HepG2 (cell line): ENCODE measurements at regions not wholly inside any gene's neighbourhood (a gene's known extent, or its start where the extent isn't known, plus 50 kb on each side); places are given as distances from the start of the nearest gene placed in this dataset.
A peak's percentile ranks its signal among the peaks of the same experiment; 100 is the strongest.

Experiments used
- ATAC-seq: fragments of 200-7000 bp; cut with Tn5 transposase; 3 replicates; pipeline ENCODE4 v1.9.1; 2020; ENCODE audit warnings: mild to moderate bottlenecking, moderate library complexity
- BruUV-seq: library from RNA; stranded (reverse); fragments of 400-500 nt; replicated peaks from 2 replicates; lab custom pipeline; 2021; lab: Mats Ljungman, UMichigan
- CTCF ChIA-PET: fragments of 300-600 bp; formaldehyde crosslinking; extraction: SDS; loops from one replicate; lab custom pipeline; 2021; ENCODE audit warnings: low total read pairs, inconsistent platforms, low intra/inter-chr PET ratio; lab: Yijun Ruan, JAX
- POLR2A ChIA-PET: fragments of 350-600 bp; sonication (Branson Sonifier 250); formaldehyde crosslinking; loops from one replicate; lab custom pipeline; 2020; ENCODE audit warnings: antibody characterized with exemption, inconsistent platforms; lab: Yijun Ruan, JAX
- DNase-seq: peaks from one replicate; pipeline ENCODE4 v3.0.0-alpha.2; 2015; ENCODE audit warnings: low spot score
- FAIRE-seq: peaks from 3 replicates; lab custom pipeline; 2011; peaks lifted over from hg19 to GRCh38; lab: Jason Lieb, UNC
- H2AFZ ChIP-seq: one replicate; pipeline ENCODE4 v1.6.1; 2011; ENCODE audit warnings: low read length, inconsistent platforms
- H3K27ac ChIP-seq: fragments of 300-600 bp; 3 replicates; pipeline ENCODE4 v1.8.0; 2011; ENCODE audit warnings: mixed run types, mild to moderate bottlenecking, mixed read lengths, low read length, inconsistent platforms; ENCODE audit not compliant: insufficient read depth; ENCODE audit errors: extremely low read length
- H3K27me3 ChIP-seq, 2 experiments: fragments of 200-600 bp in 1 of 2; 2 replicates in 1 of 2; 3 replicates in 1 of 2; pipeline versions ENCODE4 v1.6.0 to v1.8.0; 2011; ENCODE audit warnings: low read length in 2 of 2, mild to moderate bottlenecking in 2 of 2, moderate library complexity in 2 of 2, inconsistent platforms in 1 of 2; ENCODE audit not compliant: insufficient read depth in 2 of 2, control insufficient read depth in 1 of 2
- H3K36me3 ChIP-seq, 2 experiments: fragments of 200-600 bp in 1 of 2; replicated peaks in 1 of 2; 2 replicates in 1 of 2; 3 replicates in 1 of 2; pipeline versions ENCODE4 v1.5.1 to v1.8.0; 2011; ENCODE audit warnings: low read length in 2 of 2, inconsistent platforms in 1 of 2; ENCODE audit not compliant: insufficient read depth in 2 of 2, control insufficient read depth in 1 of 2
- H3K4me1 ChIP-seq: 2 replicates; pipeline ENCODE4 v1.5.1; 2012; ENCODE audit warnings: low read length, inconsistent platforms; ENCODE audit not compliant: insufficient read depth
- H3K4me2 ChIP-seq: 2 replicates; pipeline ENCODE4 v1.6.0; 2011; ENCODE audit warnings: low read depth, low read length, inconsistent platforms
- H3K4me3 ChIP-seq, 3 experiments: fragments of 200-600 bp in 1 of 3; sonication (generic), shearing (Covaris generic) in 1 of 3; replicated peaks in 1 of 3; 2 replicates each; pipeline ENCODE4 v1.5.1; 2011 to 2016; ENCODE audit warnings: low read length in 3 of 3, inconsistent platforms in 2 of 3, low read depth in 2 of 3, mild to moderate bottlenecking in 2 of 3, control low read depth in 1 of 3, mixed read lengths in 1 of 3; ENCODE audit not compliant: insufficient read depth in 1 of 3
- H3K79me2 ChIP-seq: one replicate; pipeline ENCODE4 v1.6.1; 2011; ENCODE audit warnings: low read length, inconsistent platforms; ENCODE audit not compliant: insufficient read depth
- H3K9ac ChIP-seq: 2 replicates; pipeline ENCODE4 v1.6.0; 2011; ENCODE audit warnings: mild to moderate bottlenecking, low read depth, low read length, inconsistent platforms; ENCODE audit not compliant: insufficient read depth
- H3K9me3 ChIP-seq: 2 replicates; pipeline ENCODE4 v1.5.1; 2012; ENCODE audit warnings: mild to moderate bottlenecking, low read length
- H4K20me1 ChIP-seq: 2 replicates; pipeline ENCODE4 v1.6.0; 2011; ENCODE audit warnings: inconsistent platforms, mild to moderate bottlenecking, low read length, moderate library complexity; ENCODE audit not compliant: insufficient read depth
- CTCF ChIP-seq: sonication (generic); formaldehyde crosslinking; IDR thresholded peaks from 2 replicates; pipeline ENCODE4 v1.5.0; 2020; ENCODE audit warnings: mild to moderate bottlenecking, missing genetic modification reagents, moderate library complexity
- HNF1B ChIP-seq: sonication (generic); formaldehyde crosslinking; IDR thresholded peaks from 2 replicates; pipeline ENCODE4 v1.5.1; 2020; ENCODE audit warnings: mild to moderate bottlenecking, moderate library complexity, missing genetic modification reagents
- ISX ChIP-seq: sonication (generic); formaldehyde crosslinking; conservative IDR thresholded peaks from 2 replicates; pipeline ENCODE4 v1.5.0; 2020; ENCODE audit warnings: missing genetic modification reagents
- NFATC3 ChIP-seq: sonication (generic); formaldehyde crosslinking; IDR thresholded peaks from 2 replicates; pipeline ENCODE4 v1.5.1; 2020; ENCODE audit warnings: mild to moderate bottlenecking, missing genetic modification reagents
- SMC3 ChIP-seq: IDR thresholded peaks from 2 replicates; pipeline ENCODE4 v1.6.1; 2011; ENCODE audit warnings: low read length, improper control_type of control experiment
- SRSF9 ChIP-seq: fragments of 200-400 bp; formaldehyde crosslinking; IDR thresholded peaks from 2 replicates; pipeline ENCODE4 v1.6.1; 2018; ENCODE audit warnings: borderline replicate concordance, mild to moderate bottlenecking, low read depth, low read length; ENCODE audit not compliant: insufficient read depth, poor library complexity, severe bottlenecking
- STAG1 ChIP-seq: sonication (generic); formaldehyde crosslinking; IDR thresholded peaks from 2 replicates; pipeline ENCODE4 v1.4.0; 2020; ENCODE audit warnings: missing genetic modification reagents
- ZNF720 ChIP-seq: sonication (generic); formaldehyde crosslinking; IDR thresholded peaks from 2 replicates; pipeline ENCODE4 v1.4.0; 2020; ENCODE audit warnings: missing genetic modification reagents
- WGBS: methylation state at CpG from one replicate; pipeline ENCODE4 v1.1.6; 2017; ENCODE audit warnings: low lambda C conversion rate; 5-methylcytosine and 5-hydroxymethylcytosine counted together
- in situ Hi-C: cut with HindIII; loops from 2 replicates; pipeline ENCODE4 v1.10.0; 2017; ENCODE audit warnings: low pct_unique_long_range_greater_than_20kb; ENCODE audit not compliant: extremely low pct_ligation_motif_present
- intact Hi-C: fragments of 100-400 bp; cut with micrococcal nuclease; formaldehyde crosslinking; loops from one replicate; pipeline ENCODE4 v1.10.0; 2022; ENCODE audit not compliant: unreplicated experiment

- no peaks in the 10 kb centered on the region for H3K27me3 ChIP-seq
- no peaks in the 10 kb centered on the region for H4K20me1 ChIP-seq
- no peak overlapping the region for H2AFZ ChIP-seq
- no peaks in the 10 kb centered on the region for H3K79me2 ChIP-seq
- in situ Hi-C loops (no loop called here), intact Hi-C loops (loop anchor here (5.0 kb wide), 1 partner anchor 899 kb away; no protein-coding TSS in a partner anchor)
- H3K4me3 ChIP-seq: no peak overlapping the region
- WGBS: 0% methylated on average over 2 of the region's 2 CpGs
- H3K4me1 ChIP-seq: no peaks in the 10 kb centered on the region
- BruUV-seq: no TSS peak
- no peaks in the 10 kb centered on the region for H3K9me3 ChIP-seq
- H3K27ac ChIP-seq: no peak overlapping the region
- peak; percentile 54 for TF ChIP-seq STAG1 (CRISPR knock-in tag)
- no peak for TF ChIP-seq ZNF720 (CRISPR knock-in tag)
- TF ChIP-seq HNF1B (CRISPR knock-in tag): no peak
- TF ChIP-seq NFATC3 (CRISPR knock-in tag): no peak
- TF ChIP-seq SMC3: peak; percentile 40; the same call in 1 of the 2 replicates
- TF ChIP-seq CTCF (CRISPR knock-in tag): peak; percentile 44
- TF ChIP-seq SRSF9: no peak
- TF ChIP-seq ISX (CRISPR knock-in tag): no peak
- ATAC-seq: peak; percentile 75
- DNase-seq: peak; percentile 4
- ChIA-PET POLR2A (no interaction called here), CTCF (no interaction called here)
- H3K9ac ChIP-seq: no peak overlapping the region
- FAIRE-seq: peak; percentile 4
- no peak overlapping the region for H3K4me2 ChIP-seq
- H3K36me3 ChIP-seq: no peaks in the 10 kb centered on the region
Observed at GRCh38 chr5:92678640-92679039, 902.4 kb downstream of the NR2F1-AS1 start.
